T-helper 17 cell (primary cell): ENCODE measurements at regions not wholly inside any gene's neighbourhood (a gene's known extent, or its start where the extent isn't known, plus 50 kb on each side); places are given as distances from the start of the nearest gene placed in this dataset.

Source experiments
- ATAC-seq: fragments of 150-1000 bp; cut with Tn5 transposase; 2 replicates; pipeline ENCODE4 v1.10.0; 2021; ENCODE audit warnings: mild to moderate bottlenecking, moderate library complexity
- DNase-seq, 3 donors: peaks; one replicate each; pipeline versions ENCODE4 v3.0.0 to v3.0.0-alpha.2; 2020 to 2021
- H3K9me3 ChIP-seq: one replicate; pipeline ENCODE4 v1.7.0; 2013; ENCODE audit warnings: low read length, mild to moderate bottlenecking; ENCODE audit not compliant: control insufficient read depth, poor library complexity, severe bottlenecking
- H3K27ac Mint-ChIP-seq: one replicate; pipeline ENCODE4 v1.8.0; 2022; ENCODE audit warnings: mild to moderate bottlenecking, moderate library complexity, mixed read lengths
- H3K27me3 Mint-ChIP-seq: one replicate; pipeline ENCODE4 v1.8.0; 2022; ENCODE audit warnings: mixed read lengths
- H3K36me3 Mint-ChIP-seq: one replicate; pipeline ENCODE4 v1.8.0; 2022; ENCODE audit warnings: low read depth, mixed read lengths
- H3K4me1 Mint-ChIP-seq: one replicate; pipeline ENCODE4 v1.8.0; 2022; ENCODE audit warnings: mild to moderate bottlenecking, mixed read lengths
- H3K4me3 Mint-ChIP-seq: one replicate; pipeline ENCODE4 v1.8.0; 2022; ENCODE audit warnings: mild to moderate bottlenecking, moderate library complexity, mixed read lengths

DNA sequence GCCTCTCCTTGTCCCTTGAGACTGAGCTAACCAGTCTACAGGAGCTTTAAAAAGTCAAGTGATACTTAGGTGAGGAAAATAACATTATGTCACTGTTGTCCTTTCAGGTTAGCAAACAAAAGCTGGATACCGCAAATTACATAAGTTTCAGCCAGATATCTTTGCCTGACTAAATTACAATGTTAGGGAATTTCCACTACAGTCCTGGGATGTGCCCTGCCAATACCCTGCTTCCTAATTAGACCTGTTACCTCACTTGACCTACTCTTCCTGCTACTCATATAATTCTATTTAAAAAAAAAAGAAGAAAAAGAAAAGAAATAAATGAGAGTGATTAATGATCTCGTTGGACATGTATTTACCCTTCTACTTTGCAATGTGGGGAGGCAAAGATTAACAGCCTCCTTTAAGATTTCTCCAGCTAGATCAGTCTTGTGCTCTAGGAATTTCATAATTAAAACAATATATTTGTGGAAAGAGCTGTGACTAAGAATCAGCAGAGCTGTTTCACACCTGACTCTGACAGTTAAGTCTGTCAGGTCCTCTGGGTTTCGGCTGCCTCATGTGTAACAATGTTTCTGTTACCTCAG lies 318.9 kb downstream of the HDGFL1 start:
- no peaks in the 10 kb centered on the region for H3K27me3 Mint-ChIP-seq
- no peak overlapping the region for H3K4me3 Mint-ChIP-seq
- no peak overlapping the region for H3K27ac Mint-ChIP-seq
- no peak for ATAC-seq
- DNase-seq = no peak
- no peaks in the 10 kb centered on the region for H3K9me3 ChIP-seq
- no peaks in the 10 kb centered on the region for H3K36me3 Mint-ChIP-seq
- H3K4me1 Mint-ChIP-seq = no peaks in the 10 kb centered on the region

DNA sequence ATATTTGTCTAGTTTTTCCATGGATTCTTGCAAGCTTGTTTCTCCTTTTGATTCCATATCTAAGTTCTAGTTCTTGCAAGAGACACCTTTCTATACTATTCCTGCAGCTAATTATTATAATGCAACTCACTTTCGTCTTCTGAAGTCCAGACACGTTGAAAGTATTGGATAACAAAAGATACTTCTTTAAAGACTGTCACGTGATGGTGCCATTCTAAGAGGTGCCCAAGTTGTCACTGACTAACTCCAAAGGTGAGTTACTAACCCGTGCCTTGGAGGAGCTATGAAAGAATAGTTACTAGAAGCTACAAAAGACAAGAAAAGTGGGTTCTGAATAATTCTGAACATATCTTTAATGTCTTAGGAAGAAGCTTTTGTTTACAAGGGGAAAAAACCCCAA lies 322.6 kb downstream of the HDGFL1 start:
- ATAC-seq = no peak
- Mint-ChIP-seq H3K4me1 (no peaks in the 10 kb centered on the region), H3K36me3 (no peaks in the 10 kb centered on the region), H3K4me3 (no peak overlapping the region), H3K27ac (no peak overlapping the region), H3K27me3 (no peaks in the 10 kb centered on the region)
- no peak for DNase-seq
- no peaks in the 10 kb centered on the region for H3K9me3 ChIP-seq

DNA sequence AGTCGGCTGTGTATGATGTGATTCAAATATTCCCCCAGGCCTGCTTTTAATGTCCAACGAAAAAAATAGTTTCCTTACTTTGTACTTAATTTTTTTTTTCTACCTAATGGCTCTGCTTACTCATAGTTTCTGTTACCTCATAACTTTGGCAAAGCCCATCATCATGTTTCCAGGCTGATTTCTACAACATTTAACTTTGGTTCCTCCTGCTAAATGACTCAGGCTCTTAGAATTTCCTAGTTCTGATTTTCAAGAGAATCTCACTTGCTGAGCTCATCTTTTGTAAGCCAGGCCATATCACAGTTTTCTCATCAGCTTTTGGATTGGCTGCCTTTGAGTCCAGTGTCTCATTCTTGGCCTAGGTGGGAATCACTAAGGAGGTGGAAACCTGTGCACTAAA lies 323.1 kb downstream of the HDGFL1 start:
- ATAC-seq (no peak), DNase-seq (no peak)
- H3K36me3 Mint-ChIP-seq = no peaks in the 10 kb centered on the region
- no peaks in the 10 kb centered on the region for H3K4me1 Mint-ChIP-seq
- no peak overlapping the region for H3K27ac Mint-ChIP-seq
- H3K4me3 Mint-ChIP-seq = no peak overlapping the region
- H3K9me3 ChIP-seq = no peaks in the 10 kb centered on the region
- no peaks in the 10 kb centered on the region for H3K27me3 Mint-ChIP-seq

DNA sequence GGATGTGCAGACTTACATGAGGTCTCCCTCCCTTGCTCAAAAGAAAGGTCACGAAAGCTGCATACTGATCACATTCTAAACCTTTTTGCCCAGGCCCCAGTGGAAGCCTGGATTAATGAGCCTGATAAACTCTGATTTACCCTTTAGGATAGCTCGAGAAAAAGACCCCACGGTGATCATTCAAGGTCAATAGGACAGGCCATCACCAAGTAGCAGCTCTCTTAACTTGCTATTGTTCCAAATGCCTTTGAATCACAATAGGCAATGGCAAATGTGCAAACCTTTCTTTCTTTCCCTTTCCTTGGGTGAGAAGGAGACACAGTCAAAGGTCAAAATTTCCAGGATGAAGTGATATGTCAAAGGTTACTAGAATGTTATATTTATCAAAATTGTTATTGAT lies 327.3 kb downstream of the HDGFL1 start:
- no peak for DNase-seq
- no peaks in the 10 kb centered on the region for H3K27me3 Mint-ChIP-seq
- no peaks in the 10 kb centered on the region for H3K4me1 Mint-ChIP-seq
- no peaks in the 10 kb centered on the region for H3K9me3 ChIP-seq
- no peak overlapping the region for H3K4me3 Mint-ChIP-seq
- no peak for ATAC-seq
- no peak overlapping the region for H3K27ac Mint-ChIP-seq
- H3K36me3 Mint-ChIP-seq = no peaks in the 10 kb centered on the region

DNA sequence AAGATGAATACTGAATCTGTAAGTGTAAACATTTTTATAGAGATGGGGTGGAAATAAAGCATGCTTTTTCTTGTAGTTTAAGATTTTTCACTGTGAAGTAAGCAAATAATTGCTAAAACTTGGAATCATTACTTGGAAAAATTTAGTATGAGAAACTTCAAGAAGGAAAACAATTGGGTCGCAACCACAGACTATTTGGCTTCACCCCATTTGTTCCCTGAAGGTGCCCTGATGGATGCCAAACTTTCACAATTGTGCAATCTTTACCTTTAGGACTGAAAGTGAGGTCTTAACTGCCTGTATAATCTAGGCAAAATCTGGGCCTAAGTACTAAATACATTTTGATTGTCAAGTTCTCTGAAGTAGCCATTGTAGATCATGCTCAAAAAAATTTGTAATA lies 330.1 kb downstream of the HDGFL1 start:
- ATAC-seq (no peak), DNase-seq (no peak)
- Mint-ChIP-seq H3K27me3 (no peaks in the 10 kb centered on the region), H3K36me3 (no peaks in the 10 kb centered on the region), H3K4me3 (no peak overlapping the region), H3K4me1 (no peaks in the 10 kb centered on the region), H3K27ac (no peak overlapping the region)
- no peaks in the 10 kb centered on the region for H3K9me3 ChIP-seq

DNA sequence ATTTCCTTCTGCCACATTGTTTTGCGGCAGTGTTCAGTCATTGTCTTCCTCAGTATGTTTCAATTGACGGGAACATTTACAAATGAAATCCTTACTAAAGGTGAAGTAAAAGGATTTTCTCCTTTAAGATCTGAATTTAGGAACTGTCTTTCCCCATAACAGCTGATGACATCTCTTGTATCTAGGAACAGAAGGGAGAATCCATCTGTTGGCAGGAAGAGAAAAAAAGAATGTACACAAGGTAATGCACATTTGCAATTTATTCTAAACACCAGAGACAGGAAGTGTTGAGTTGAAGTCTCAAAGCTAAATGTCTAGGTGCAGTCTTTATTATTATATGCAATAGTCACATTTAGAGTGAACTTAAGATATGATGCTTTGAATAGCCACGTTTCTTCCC lies 334.5 kb downstream of the HDGFL1 start:
- no peaks in the 10 kb centered on the region for H3K9me3 ChIP-seq
- DNase-seq (no peak), ATAC-seq (no peak)
- Mint-ChIP-seq H3K27me3 (no peaks in the 10 kb centered on the region), H3K36me3 (no peaks in the 10 kb centered on the region), H3K4me1 (no peaks in the 10 kb centered on the region), H3K4me3 (no peak overlapping the region), H3K27ac (no peak overlapping the region)

DNA sequence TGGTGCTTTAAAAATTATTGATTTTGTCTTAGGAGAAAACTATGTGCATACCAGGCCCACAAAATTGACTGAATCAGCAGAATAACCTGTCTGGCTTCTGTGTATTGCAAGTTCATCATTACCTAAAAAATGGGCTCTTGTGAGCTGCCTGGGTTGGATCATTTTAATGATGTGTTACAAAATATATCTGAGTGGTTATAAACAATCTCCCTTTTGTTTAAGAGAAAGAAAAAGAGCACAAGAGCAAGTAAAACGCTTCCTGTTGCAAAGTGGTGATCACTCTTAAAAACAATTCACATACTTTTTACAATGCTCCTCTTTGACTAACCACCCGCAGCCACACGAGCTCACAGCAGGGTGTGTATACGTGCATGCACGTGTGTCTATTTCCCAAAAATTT lies 335.1 kb downstream of the HDGFL1 start:
- ATAC-seq (no peak), DNase-seq (no peak)
- H3K27me3 Mint-ChIP-seq = no peaks in the 10 kb centered on the region
- no peak overlapping the region for H3K27ac Mint-ChIP-seq
- no peaks in the 10 kb centered on the region for H3K4me1 Mint-ChIP-seq
- no peak overlapping the region for H3K4me3 Mint-ChIP-seq
- no peaks in the 10 kb centered on the region for H3K36me3 Mint-ChIP-seq
- no peaks in the 10 kb centered on the region for H3K9me3 ChIP-seq

DNA sequence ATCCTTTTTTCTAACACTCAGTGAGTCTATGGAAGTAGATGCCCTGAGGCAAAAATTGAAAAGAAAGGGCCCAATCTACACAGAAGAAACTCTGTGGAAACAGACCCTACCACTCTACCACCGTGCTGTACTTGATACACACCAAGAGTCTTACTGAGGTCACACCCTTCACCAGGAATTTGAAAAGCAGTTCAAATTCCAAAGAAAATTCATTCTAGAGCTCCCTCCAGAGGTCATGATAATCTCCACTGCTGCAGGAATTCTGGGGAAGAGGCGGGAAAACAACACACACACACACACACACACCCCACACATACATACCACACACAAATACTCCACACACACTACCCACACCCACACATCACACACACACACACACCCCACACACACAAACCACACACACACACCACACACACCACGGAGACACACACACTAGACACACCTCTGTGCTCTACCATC lies 336.8 kb downstream of the HDGFL1 start:
- Mint-ChIP-seq H3K4me1 (no peaks in the 10 kb centered on the region), H3K27me3 (no peaks in the 10 kb centered on the region), H3K4me3 (no peak overlapping the region), H3K27ac (no peak overlapping the region), H3K36me3 (no peaks in the 10 kb centered on the region)
- ATAC-seq (no peak), DNase-seq (no peak)
- H3K9me3 ChIP-seq = no peaks in the 10 kb centered on the region

DNA sequence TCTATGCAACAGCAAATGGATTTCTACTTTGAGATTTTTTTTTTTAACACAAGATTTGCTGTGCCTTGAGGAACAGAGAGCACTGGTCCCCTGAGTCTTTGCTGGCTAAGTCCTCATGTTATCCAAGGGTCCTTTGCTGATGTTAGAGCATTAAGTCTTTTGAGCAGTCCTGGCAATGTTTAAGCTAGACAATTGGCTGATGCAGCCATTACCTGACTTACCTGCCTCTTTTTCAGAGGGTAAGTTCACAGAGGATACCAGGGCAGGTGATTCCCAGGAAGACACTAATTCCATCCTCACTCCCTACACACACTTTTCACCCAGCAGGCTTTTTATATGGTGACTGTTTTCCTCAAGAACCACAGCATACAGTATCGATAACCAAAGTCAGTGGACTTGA lies 337.7 kb downstream of the HDGFL1 start:
- no peak for ATAC-seq
- no peaks in the 10 kb centered on the region for H3K27me3 Mint-ChIP-seq
- no peaks in the 10 kb centered on the region for H3K4me1 Mint-ChIP-seq
- no peaks in the 10 kb centered on the region for H3K9me3 ChIP-seq
- H3K4me3 Mint-ChIP-seq = no peak overlapping the region
- H3K27ac Mint-ChIP-seq = no peak overlapping the region
- H3K36me3 Mint-ChIP-seq = no peaks in the 10 kb centered on the region
- no peak for DNase-seq

DNA sequence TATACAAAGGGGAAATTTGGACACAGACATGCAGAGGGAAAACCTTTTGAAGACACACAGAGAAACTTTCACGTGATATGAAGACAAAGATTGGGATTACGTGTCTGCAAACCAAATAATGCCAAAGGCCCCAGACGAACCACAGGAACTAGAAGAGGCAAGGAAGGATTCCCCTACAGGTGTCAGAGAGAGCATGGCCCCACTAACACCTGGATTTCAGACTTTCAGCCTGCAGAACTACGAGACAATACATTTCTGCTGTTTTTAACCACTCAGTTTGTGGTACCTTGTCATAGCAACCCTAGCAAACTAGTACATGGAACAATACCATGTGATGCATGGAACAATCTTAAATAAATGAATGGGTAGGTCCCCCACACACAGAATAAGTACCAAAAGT lies 341.0 kb downstream of the HDGFL1 start:
- Mint-ChIP-seq H3K27ac (no peak overlapping the region), H3K27me3 (no peaks in the 10 kb centered on the region), H3K4me3 (no peak overlapping the region), H3K36me3 (no peaks in the 10 kb centered on the region), H3K4me1 (no peaks in the 10 kb centered on the region)
- H3K9me3 ChIP-seq = no peaks in the 10 kb centered on the region
- ATAC-seq (no peak), DNase-seq (no peak)

DNA sequence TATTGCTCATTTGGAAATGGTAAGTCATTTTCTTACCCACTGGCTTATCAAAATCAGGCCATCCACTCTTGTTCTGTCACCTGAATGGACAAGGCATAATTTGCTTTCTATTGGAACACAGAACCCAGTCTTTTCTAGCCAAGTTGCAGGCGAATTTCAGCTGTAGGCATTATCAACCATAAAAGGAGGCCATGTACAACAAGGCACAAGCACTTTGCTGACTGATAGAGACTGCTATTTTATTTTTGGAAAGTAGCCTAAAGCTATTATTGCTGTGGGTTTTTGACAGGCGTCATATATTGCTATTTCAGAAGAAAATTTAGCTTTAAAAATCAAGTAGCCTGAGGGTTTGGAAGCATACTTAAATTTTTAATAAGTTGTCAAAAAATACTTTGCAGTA lies 344.2 kb downstream of the HDGFL1 start:
- H3K9me3 ChIP-seq = no peaks in the 10 kb centered on the region
- DNase-seq = no peak
- Mint-ChIP-seq H3K4me3 (no peak overlapping the region), H3K36me3 (no peaks in the 10 kb centered on the region), H3K27me3 (no peaks in the 10 kb centered on the region), H3K4me1 (no peaks in the 10 kb centered on the region), H3K27ac (no peak overlapping the region)
- ATAC-seq = no peak

DNA sequence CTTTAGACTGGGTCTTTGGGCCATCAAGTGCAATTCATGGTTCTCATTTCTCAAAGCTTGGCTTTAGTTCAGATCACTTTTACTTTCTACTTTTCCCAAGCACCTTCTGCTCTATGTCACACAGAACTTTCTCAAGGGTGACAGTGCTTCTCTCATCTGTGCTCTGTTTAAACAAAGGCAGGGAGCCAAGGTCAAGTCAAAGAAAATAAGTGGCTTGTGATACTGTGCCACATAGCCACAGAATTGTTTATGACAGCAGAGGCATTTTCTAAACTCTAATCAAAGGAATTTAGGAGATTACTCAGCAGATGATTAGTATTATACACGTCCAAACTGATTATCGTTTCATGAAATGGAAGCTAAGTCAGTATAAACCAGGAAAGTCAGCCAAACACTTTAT lies 348.0 kb downstream of the HDGFL1 start:
- H3K9me3 ChIP-seq = no peaks in the 10 kb centered on the region
- no peak for ATAC-seq
- H3K27ac Mint-ChIP-seq = no peak overlapping the region

DNA sequence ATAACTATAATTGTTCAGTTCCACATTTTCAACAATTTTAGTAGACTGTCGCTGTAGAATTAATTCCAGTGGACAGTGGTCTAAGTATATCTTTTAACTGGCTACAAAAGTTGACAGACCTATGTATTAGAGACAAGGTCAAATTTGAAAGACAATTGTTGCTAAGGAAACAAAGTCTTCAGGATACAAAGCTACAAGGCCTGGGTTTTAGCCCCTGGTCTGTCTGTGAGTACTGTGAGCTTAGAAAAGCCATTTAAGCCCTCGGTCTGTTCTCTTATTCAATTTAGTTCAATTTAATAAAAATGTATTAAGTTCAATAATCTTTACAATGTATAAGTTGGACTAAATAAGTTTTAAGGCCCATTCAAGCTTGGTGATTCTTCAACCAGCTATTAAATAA lies 352.5 kb downstream of the HDGFL1 start:
- ATAC-seq = no peak
- Mint-ChIP-seq H3K36me3 (no peaks in the 10 kb centered on the region), H3K27me3 (no peaks in the 10 kb centered on the region), H3K4me3 (no peak overlapping the region), H3K4me1 (no peaks in the 10 kb centered on the region), H3K27ac (no peak overlapping the region)
- no peak for DNase-seq
- no peaks in the 10 kb centered on the region for H3K9me3 ChIP-seq

More for the DNA sequence above, 348.0 kb downstream of the HDGFL1 start:
- Mint-ChIP-seq H3K4me3 (no peak overlapping the region), H3K27me3 (no peaks in the 10 kb centered on the region), H3K36me3 (no peaks in the 10 kb centered on the region), H3K4me1 (no peaks in the 10 kb centered on the region)
- no peak for DNase-seq

DNA sequence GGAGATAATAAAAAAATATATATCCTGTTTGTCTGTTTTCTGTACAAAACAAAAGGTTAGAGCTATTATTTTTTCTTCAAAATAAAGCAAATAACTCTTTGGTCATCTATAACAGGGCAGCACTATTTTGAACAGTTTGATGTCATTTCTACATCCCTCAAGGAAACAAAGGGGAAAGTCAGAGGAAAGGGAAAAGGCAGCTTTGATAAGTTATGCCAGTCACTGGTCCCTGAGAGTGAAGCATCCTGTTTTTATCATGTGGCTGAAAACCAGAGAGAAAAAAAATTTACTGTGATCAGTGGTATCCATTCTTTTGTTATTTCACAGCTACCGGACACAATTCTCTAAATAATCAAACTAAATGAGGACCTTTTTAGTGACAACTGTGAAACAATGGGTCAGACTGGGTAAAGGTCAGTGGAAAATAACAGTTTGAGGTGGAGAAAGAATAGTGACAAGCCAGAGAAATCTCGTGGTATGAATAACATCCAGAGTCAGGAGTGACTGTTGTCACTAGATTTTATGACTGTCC lies 356.0 kb downstream of the HDGFL1 start:
- ATAC-seq (no peak), DNase-seq (no peak)
- no peak overlapping the region for H3K4me3 Mint-ChIP-seq
- H3K9me3 ChIP-seq = no peaks in the 10 kb centered on the region
- H3K27ac Mint-ChIP-seq = no peak overlapping the region
- H3K36me3 Mint-ChIP-seq = no peaks in the 10 kb centered on the region
- no peaks in the 10 kb centered on the region for H3K27me3 Mint-ChIP-seq
- H3K4me1 Mint-ChIP-seq = no peaks in the 10 kb centered on the region
